ENCODE measurements at regions not wholly inside any gene's neighbourhood (a gene's known extent, or its start where the extent isn't known, plus 50 kb on each side); places are given as distances from the start of the nearest gene placed in this dataset.

- no peak for DNase-seq
Observed at GRCh38 chr18:2395427-2396161, 175.7 kb downstream of the METTL4 start.

GRCh38 chr18:2396162-2396505 is 175.2 kb downstream of the METTL4 start:
- DNase-seq = no peak

GRCh38 chr18:2400701-2401196 is 170.6 kb downstream of the METTL4 start:
- DNase-seq = no peak

GRCh38 chr18:2402084-2402483 is 169.2 kb downstream of the METTL4 start:
- DNase-seq = no peak

- DNase-seq = no peak
Observed at GRCh38 chr18:2406544-2406943, 164.8 kb downstream of the METTL4 start.

- DNase-seq = no peak
Observed at GRCh38 chr18:2407961-2408360, 163.3 kb downstream of the METTL4 start.

GRCh38 chr18:2409906-2410305 is 161.4 kb downstream of the METTL4 start:
- DNase-seq = no peak

GRCh38 chr18:2410688-2411087 is 160.6 kb downstream of the METTL4 start:
- no peak for DNase-seq

GRCh38 chr18:2411381-2411960 is 159.8 kb downstream of the METTL4 start:
- no peak for DNase-seq

- DNase-seq = no peak
Observed at GRCh38 chr18:2412281-2412680, 159.0 kb downstream of the METTL4 start.

- no peak for DNase-seq
Observed at GRCh38 chr18:2412996-2413751, 158.1 kb downstream of the METTL4 start.

GRCh38 chr18:2414235-2414634 is 157.1 kb downstream of the METTL4 start:
- no peak for DNase-seq

GRCh38 chr18:2415656-2416055 is 155.6 kb downstream of the METTL4 start:
- DNase-seq = no peak

GRCh38 chr18:2417861-2418610 is 153.3 kb downstream of the METTL4 start:
- DNase-seq = no peak

GRCh38 chr18:2420367-2420766 is 150.9 kb downstream of the METTL4 start:
- DNase-seq = no peak

- no peak for DNase-seq
Observed at GRCh38 chr18:2423761-2424160, 147.5 kb downstream of the METTL4 start.

GRCh38 chr18:2424420-2424819 is 146.9 kb downstream of the METTL4 start:
- DNase-seq = no peak

GRCh38 chr18:2425426-2426317 is 145.6 kb downstream of the METTL4 start:
- DNase-seq = no peak

- DNase-seq = no peak
Observed at GRCh38 chr18:2430191-2430590, 141.1 kb downstream of the METTL4 start.

GRCh38 chr18:2431806-2432205 is 139.5 kb downstream of the METTL4 start:
- DNase-seq = no peak

GRCh38 chr18:2433366-2433765 is 137.9 kb downstream of the METTL4 start:
- DNase-seq = no peak

- DNase-seq = no peak
Observed at GRCh38 chr18:2441544-2441943, 129.8 kb downstream of the METTL4 start.

All from occipital lobe (tissue), 1 donor.